Esophagus squamous epithelium (tissue), 5 donors: ENCODE measurements at regions not wholly inside any gene's neighbourhood (a gene's known extent, or its start where the extent isn't known, plus 50 kb on each side); places are given as distances from the start of the nearest gene placed in this dataset.

Experiments used
- DNase-seq: peaks from one replicate; lab custom pipeline; 2025; lab: John Stamatoyannopoulos, UW
- H3K27ac ChIP-seq, 4 donors: fragments of 200-600 bp; sonication (generic); one replicate each; pipeline ENCODE4 v1.5.1; 2016 to 2019; ENCODE audit warnings: mild to moderate bottlenecking in 1 of 4
- H3K27me3 ChIP-seq, 4 donors: fragments of 200-600 bp; sonication (generic); 1 replicate in 3 of 4; 2 replicates in 1 of 4; pipeline versions ENCODE4 v1.5.1 to v1.6.0; 2017 to 2021; ENCODE audit warnings: antibody characterized with exemption in 1 of 4
- H3K36me3 ChIP-seq, 3 donors: fragments of 200-600 bp; sonication (generic); one replicate each; pipeline ENCODE4 v1.5.1; 2016 to 2019
- H3K4me1 ChIP-seq, 3 donors: fragments of 200-600 bp; sonication (generic); one replicate each; pipeline ENCODE4 v1.5.1; 2017 to 2019
- H3K4me3 ChIP-seq, 4 donors: fragments of 200-600 bp; sonication (generic); 1 replicate in 3 of 4; 2 replicates in 1 of 4; pipeline ENCODE4 v1.5.1; 2016 to 2019; ENCODE audit warnings: mild to moderate bottlenecking in 2 of 4, moderate library complexity in 1 of 4
- H3K9me3 ChIP-seq, 3 donors: fragments of 200-600 bp; sonication (generic); one replicate each; pipeline ENCODE4 v1.5.1; 2016 to 2019
- POLR2A ChIP-seq, 4 donors: fragments of 450-650 bp; IDR thresholded peaks; one replicate each; pipeline ENCODE4 v1.6.1; 2017; ENCODE audit warnings: antibody characterized with exemption in 4 of 4, mild to moderate bottlenecking in 4 of 4, moderate library complexity in 3 of 4
- WGBS, 2 donors: methylation state at CpG; one replicate each; pipeline ENCODE4 v1.1.5; 2018; 5-methylcytosine and 5-hydroxymethylcytosine counted together
- intact Hi-C: fragments of 100-400 bp; cut with DNase I; formaldehyde crosslinking; loops from one replicate; pipeline ENCODE4 v1.15.0; 2022
- TF ChIP-seq, protein P1 (sequence below), 6 experiments: fragments of 450-650 bp in 4 of 6; fragments of 200-600 bp in 2 of 6; sonication (generic) in 2 of 6; IDR thresholded peaks; one replicate each; pipeline ENCODE4 v1.5.1; 2016 to 2019; ENCODE audit warnings: antibody characterized with exemption in 6 of 6, mild to moderate bottlenecking in 4 of 6, moderate library complexity in 4 of 6
- donor health status: DM: yes; HTN: yes; CAD: no.

DNA sequence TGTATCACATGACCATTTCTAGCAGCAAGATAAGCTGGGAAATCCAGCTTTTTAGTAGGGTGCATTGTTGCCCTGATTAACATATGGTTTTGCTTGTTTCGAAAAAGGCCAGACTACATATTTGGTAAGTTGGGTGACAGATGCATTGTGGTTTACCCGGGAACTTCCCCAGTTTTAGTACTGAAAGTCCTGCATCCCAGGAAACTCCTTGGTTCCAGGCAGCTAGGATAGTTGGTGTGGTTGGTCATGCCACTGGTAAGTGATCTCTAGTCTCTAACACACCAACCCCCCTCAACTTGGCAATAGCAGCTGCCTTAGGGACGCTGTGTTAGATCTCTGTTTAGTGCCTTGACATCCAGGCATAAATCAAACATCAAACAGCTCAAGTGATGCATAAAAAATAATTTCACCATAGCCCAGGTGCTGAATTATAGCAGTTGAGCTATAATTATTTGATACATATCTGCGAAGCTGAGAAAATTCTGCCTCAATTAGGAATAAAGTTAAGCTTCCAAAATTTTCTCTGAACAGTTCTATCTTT, 216.5 kb downstream of the TFAP2C start:
- intact Hi-C loops, result no loop called here
- Histone ChIP-seq H3K9me3 (no peaks in the 10 kb centered on the region), H3K4me3 (no peak overlapping the region), H3K36me3 (no peaks in the 10 kb centered on the region), H3K27me3 (peaks cover 0 to 3% (median 0%) of the 10 kb centered on the region in 4 donors), H3K4me1 (no peaks in the 10 kb centered on the region), H3K27ac (no peak overlapping the region)
- TF ChIP-seq, protein P1, sequence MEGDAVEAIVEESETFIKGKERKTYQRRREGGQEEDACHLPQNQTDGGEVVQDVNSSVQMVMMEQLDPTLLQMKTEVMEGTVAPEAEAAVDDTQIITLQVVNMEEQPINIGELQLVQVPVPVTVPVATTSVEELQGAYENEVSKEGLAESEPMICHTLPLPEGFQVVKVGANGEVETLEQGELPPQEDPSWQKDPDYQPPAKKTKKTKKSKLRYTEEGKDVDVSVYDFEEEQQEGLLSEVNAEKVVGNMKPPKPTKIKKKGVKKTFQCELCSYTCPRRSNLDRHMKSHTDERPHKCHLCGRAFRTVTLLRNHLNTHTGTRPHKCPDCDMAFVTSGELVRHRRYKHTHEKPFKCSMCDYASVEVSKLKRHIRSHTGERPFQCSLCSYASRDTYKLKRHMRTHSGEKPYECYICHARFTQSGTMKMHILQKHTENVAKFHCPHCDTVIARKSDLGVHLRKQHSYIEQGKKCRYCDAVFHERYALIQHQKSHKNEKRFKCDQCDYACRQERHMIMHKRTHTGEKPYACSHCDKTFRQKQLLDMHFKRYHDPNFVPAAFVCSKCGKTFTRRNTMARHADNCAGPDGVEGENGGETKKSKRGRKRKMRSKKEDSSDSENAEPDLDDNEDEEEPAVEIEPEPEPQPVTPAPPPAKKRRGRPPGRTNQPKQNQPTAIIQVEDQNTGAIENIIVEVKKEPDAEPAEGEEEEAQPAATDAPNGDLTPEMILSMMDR (IDR thresholded peaks at IDR 0.05), result no peak
- no peak for TF ChIP-seq POLR2A (IDR thresholded peaks at IDR 0.05)
- WGBS, 2 donors, result 23 to 31% methylated on average over 2 of the region's 4 CpGs
- no peak for DNase-seq

DNA sequence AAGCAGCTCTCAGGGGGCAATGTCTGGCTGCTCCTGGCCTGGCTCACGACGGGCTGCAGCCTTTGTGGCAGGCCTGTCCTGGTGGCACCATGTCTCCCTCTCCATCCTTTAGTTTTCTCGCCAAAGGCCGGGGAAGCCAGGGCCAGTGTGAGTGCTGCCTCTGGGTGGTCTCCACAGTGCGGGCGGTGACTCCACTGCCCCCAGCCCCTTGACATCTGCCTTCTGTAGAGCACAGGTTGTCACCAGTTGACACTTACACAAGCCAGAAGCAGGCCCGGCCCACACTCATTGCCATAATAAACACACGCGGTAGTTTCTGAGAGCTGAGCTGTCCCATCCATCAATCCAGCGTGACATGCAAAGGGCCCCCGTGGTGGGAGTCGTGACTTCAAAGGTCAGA, 219.5 kb downstream of the TFAP2C start:
- TF ChIP-seq, protein P1 (IDR thresholded peaks at IDR 0.05), result no peak
- TF ChIP-seq POLR2A (IDR thresholded peaks at IDR 0.05), result no peak
- intact Hi-C loops, result no loop called here

DNA sequence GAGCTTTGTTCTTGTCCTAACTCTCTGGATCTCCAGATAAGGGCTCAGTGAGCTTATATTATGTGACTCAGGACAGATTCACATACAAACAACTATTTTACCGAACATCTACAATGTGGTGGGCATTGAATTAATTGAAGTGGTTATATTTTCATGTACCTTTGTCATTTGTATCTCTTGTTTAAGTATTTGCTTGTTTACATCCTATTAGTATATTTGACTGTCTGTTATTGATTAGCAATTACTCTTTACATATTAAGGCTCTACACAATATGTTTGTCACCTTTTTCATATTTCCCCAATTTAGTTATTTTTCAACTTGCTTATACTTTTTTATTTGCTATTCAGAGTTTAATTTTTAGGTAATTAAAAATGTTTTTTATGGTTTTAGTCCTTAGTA, 222.4 kb downstream of the TFAP2C start:
- no peaks in the 10 kb centered on the region for H3K9me3 ChIP-seq
- DNase-seq, result no peak
- TF ChIP-seq POLR2A (IDR thresholded peaks at IDR 0.05), result no peak
- TF ChIP-seq, protein P1 (IDR thresholded peaks at IDR 0.05), result no peak
- WGBS, 2 donors, result 57 to 67% methylated on average over 1 of the region's 1 CpG
- no peaks in the 10 kb centered on the region for H3K4me1 ChIP-seq
- H3K36me3 ChIP-seq, result no peaks in the 10 kb centered on the region
- intact Hi-C loops, result no loop called here
- peaks cover 0 to 3% (median 0%) of the 10 kb centered on the region in 4 donors for H3K27me3 ChIP-seq
- no peak overlapping the region for H3K4me3 ChIP-seq
- no peak overlapping the region for H3K27ac ChIP-seq

More for the DNA sequence above, 219.5 kb downstream of the TFAP2C start:
- Histone ChIP-seq H3K4me3 (no peak overlapping the region), H3K27ac (no peak overlapping the region), H3K27me3 (peaks cover 0 to 3% (median 0%) of the 10 kb centered on the region in 4 donors), H3K4me1 (no peaks in the 10 kb centered on the region), H3K36me3 (no peaks in the 10 kb centered on the region), H3K9me3 (no peaks in the 10 kb centered on the region)
- 60 to 65% methylated on average over 6 to 8 of the region's 12 CpGs for WGBS, 2 donors
- DNase-seq, result no peak

DNA sequence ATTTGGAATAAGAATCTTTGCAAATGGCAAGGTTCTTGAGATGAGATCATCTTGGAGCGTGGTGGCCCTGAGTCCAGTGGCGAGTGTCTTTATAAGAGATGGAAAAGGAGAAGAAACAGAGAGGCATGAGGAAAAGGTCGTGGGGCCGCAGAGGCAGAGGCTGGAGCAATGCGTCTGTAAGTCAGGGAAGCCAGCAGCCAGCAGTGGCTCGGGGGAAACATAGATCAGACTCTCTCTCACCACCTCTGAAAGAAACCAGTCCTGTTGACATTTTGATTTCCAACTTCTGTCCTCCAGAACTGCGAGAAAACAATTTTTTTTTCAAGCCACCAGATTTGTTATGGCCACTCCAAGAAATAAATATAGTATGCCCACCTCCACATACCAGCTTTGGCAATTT, 226.6 kb downstream of the TFAP2C start:
- peaks cover 9 to 25% (median 10%) of the 10 kb centered on the region in 3 donors for H3K4me1 ChIP-seq
- intact Hi-C loops, result no loop called here
- no peak overlapping the region for H3K27ac ChIP-seq
- no peak overlapping the region for H3K4me3 ChIP-seq
- H3K36me3 ChIP-seq, result no peaks in the 10 kb centered on the region
- H3K27me3 ChIP-seq, result no peaks in the 10 kb centered on the region
- 78 to 85% methylated on average over 7 of the region's 7 CpGs for WGBS, 2 donors
- TF ChIP-seq, protein P1 (IDR thresholded peaks at IDR 0.05), result no peak
- TF ChIP-seq POLR2A (IDR thresholded peaks at IDR 0.05), result no peak
- no peaks in the 10 kb centered on the region for H3K9me3 ChIP-seq
- DNase-seq, result no peak

DNA sequence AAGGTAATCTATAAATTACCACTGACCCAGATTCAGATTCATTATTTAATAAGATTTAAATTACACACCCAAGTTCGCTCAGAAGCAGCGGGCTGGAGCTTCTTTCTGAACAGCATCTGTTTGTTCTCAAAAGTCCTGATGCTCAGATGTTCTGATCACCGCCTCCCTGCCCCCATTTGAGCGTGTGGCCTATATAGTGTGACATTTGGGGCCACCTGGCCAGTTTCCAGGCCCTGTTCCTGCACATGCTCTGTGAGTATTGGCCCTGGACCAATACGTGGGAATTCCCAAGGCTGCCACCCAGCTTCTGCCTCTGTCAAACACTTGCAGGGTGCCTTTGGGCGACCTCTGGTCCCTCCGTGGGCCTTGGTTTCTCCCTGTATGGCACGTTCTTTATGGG, 228.8 kb downstream of the TFAP2C start:
- WGBS, 2 donors, result 56 to 78% methylated on average over 4 to 7 of the region's 8 CpGs
- TF ChIP-seq POLR2A (IDR thresholded peaks at IDR 0.05), result no peak
- TF ChIP-seq, protein P1 (IDR thresholded peaks at IDR 0.05), result no peak
- H3K27me3 ChIP-seq, result peaks cover 0 to 6% (median 0%) of the 10 kb centered on the region in 4 donors
- no peak for DNase-seq
- H3K4me3 ChIP-seq, result no peak overlapping the region
- H3K27ac ChIP-seq, result no peak overlapping the region
- H3K9me3 ChIP-seq, result no peaks in the 10 kb centered on the region
- intact Hi-C loops, result no loop called here
- peaks cover 9 to 25% (median 10%) of the 10 kb centered on the region in 3 donors for H3K4me1 ChIP-seq
- no peaks in the 10 kb centered on the region for H3K36me3 ChIP-seq
